Central memory CD8-positive, alpha-beta T cell (primary cell): ENCODE measurements at regions not wholly inside any gene's neighbourhood (a gene's known extent, or its start where the extent isn't known, plus 50 kb on each side); places are given as distances from the start of the nearest gene placed in this dataset.

Experiments
- ATAC-seq: fragments of 150-1000 bp; cut with Tn5 transposase; replicated peaks from 2 replicates; pipeline ENCODE4 v1.10.0; 2022; ENCODE audit warnings: mild to moderate bottlenecking, moderate FRiP score, moderate number of reproducible peaks; ENCODE audit not compliant: poor library complexity, severe bottlenecking; ENCODE audit errors: extremely low read depth
- DNase-seq, 2 donors: peaks; one replicate each; pipeline ENCODE4 v3.0.0; 2021; ENCODE audit warnings: low spot score in 2 of 2
- H3K27ac Mint-ChIP-seq: one replicate; pipeline ENCODE4 v1.8.0; 2022; ENCODE audit warnings: low read depth, mild to moderate bottlenecking, moderate library complexity, mixed read lengths
- H3K27me3 Mint-ChIP-seq: one replicate; pipeline ENCODE4 v1.8.0; 2022; ENCODE audit warnings: mixed read lengths
- H3K36me3 Mint-ChIP-seq: one replicate; pipeline ENCODE4 v1.8.0; 2022; ENCODE audit warnings: mild to moderate bottlenecking, moderate library complexity, mixed read lengths; ENCODE audit not compliant: insufficient read depth
- H3K4me1 Mint-ChIP-seq: one replicate; pipeline ENCODE4 v1.8.0; 2022; ENCODE audit warnings: mixed read lengths
- H3K4me3 Mint-ChIP-seq: one replicate; pipeline ENCODE4 v1.8.0; 2022; ENCODE audit warnings: mild to moderate bottlenecking, moderate library complexity, mixed read lengths
- H3K9me3 Mint-ChIP-seq: one replicate; pipeline ENCODE4 v1.8.0; 2022; ENCODE audit warnings: mixed read lengths

DNA sequence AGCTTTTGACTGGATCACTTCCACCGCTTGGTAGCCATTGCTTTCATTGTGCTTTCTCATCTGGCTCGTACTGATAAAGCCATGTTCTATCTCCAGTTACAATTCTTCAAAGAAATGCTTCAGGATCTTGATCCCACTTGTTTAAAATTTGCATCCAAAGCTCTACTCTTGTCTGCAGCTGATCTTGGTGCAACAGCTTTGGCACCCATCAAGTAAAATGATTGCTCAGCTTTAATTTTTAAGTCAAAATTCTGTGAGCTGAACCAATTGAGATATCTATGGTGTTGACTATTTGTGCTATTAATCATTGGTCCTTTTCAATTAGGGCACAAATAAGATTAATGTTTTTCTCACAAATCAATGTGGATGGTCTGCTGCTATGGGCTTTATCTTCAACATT, 54.8 kb upstream of the DUSP10 start:
- ATAC-seq, result no peak
- Mint-ChIP-seq H3K4me1 (peaks cover 38% of the 10 kb centered on the region), H3K27ac (no peak overlapping the region), H3K27me3 (no peaks in the 10 kb centered on the region), H3K36me3 (peaks cover 9% of the 10 kb centered on the region), H3K4me3 (no peak overlapping the region), H3K9me3 (no peaks in the 10 kb centered on the region)
- DNase-seq, result no peak

DNA sequence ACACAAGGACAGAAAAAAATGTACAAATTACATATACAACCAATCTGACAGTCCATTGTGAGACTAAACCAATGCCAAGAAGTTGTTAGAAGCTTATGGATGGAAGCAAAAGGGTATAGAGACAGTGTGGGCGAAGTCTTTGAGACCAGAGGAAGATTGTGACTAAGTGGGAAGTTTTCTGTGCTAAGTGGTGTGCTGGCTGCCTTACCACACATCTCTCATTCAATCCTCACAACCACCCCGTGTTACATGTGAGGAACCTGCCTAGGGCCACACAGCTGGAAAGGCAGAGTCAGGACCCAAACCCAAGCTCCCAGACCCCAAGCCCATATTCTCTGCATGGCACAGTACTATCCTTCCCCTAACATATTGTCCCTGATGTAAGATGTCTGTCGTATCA, 53.5 kb upstream of the DUSP10 start:
- Mint-ChIP-seq H3K36me3 (peaks cover 9% of the 10 kb centered on the region), H3K4me3 (no peak overlapping the region), H3K9me3 (no peaks in the 10 kb centered on the region), H3K4me1 (peaks cover 32% of the 10 kb centered on the region), H3K27me3 (no peaks in the 10 kb centered on the region), H3K27ac (peak overlapping the region; percentile 97)
- ATAC-seq, result no peak
- no peak for DNase-seq

DNA sequence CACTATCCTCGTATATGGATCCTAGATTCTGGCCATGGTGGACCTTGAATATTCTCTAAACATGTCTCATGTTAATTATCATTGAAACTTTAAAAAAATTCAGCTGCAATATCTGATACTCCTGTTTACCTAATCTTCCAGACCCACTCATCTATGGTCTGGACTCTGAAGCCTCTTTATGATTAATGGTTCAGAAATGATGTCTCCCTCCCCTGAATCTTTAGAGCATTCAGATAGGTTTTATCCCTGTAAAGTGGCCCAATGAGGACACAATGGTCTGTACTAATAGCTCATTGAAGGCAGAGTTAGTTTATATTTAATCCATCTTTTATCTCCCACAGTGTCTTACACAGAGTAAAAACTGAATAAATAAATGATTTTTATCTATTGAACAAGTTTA, 53.0 kb upstream of the DUSP10 start:
- Mint-ChIP-seq H3K27me3 (no peaks in the 10 kb centered on the region), H3K27ac (peak overlapping the region; percentile 97)

DNA sequence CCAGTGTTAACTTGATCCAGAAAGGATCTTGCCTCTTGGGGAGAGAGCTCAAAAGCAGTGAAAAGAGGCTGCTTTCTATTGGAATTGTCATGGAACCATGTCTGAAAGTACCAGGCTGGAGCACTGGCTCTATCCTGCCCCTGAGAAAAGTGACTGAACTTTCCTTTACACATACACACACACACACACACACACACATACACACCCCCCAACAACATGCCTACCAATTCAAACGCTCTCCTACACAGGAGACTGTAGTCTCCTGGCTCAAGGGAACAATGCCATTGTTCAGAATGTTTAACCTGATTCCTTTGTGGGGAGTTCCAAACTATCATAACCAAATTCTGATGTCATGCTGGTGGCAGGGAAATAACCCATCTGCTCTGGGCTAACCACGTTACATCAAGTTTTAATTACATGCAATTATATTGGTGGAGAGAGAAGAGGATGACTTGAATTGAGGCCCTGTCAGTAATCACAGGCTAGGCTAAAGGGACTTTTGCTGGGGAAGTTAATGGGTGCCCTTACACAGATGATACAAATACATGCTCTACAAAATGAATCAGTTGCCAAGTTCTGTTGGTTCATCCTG, 52.3 kb upstream of the DUSP10 start:
- H3K36me3 Mint-ChIP-seq, result peaks cover 9% of the 10 kb centered on the region
- H3K4me1 Mint-ChIP-seq, result peaks cover 32% of the 10 kb centered on the region
- peak overlapping the region; percentile 53 for H3K4me3 Mint-ChIP-seq
- H3K9me3 Mint-ChIP-seq, result no peaks in the 10 kb centered on the region
- H3K27me3 Mint-ChIP-seq, result no peaks in the 10 kb centered on the region
- H3K27ac Mint-ChIP-seq, result peak overlapping the region; percentile 97
- ATAC-seq, result peak; percentile 84
- DNase-seq, result peak in 1 of 2 donors; percentile 42

More for the DNA sequence above, 53.0 kb upstream of the DUSP10 start:
- ATAC-seq (no peak), DNase-seq (no peak)
- H3K36me3 Mint-ChIP-seq, result peaks cover 9% of the 10 kb centered on the region
- peaks cover 32% of the 10 kb centered on the region for H3K4me1 Mint-ChIP-seq
- no peaks in the 10 kb centered on the region for H3K9me3 Mint-ChIP-seq
- no peak overlapping the region for H3K4me3 Mint-ChIP-seq

DNA sequence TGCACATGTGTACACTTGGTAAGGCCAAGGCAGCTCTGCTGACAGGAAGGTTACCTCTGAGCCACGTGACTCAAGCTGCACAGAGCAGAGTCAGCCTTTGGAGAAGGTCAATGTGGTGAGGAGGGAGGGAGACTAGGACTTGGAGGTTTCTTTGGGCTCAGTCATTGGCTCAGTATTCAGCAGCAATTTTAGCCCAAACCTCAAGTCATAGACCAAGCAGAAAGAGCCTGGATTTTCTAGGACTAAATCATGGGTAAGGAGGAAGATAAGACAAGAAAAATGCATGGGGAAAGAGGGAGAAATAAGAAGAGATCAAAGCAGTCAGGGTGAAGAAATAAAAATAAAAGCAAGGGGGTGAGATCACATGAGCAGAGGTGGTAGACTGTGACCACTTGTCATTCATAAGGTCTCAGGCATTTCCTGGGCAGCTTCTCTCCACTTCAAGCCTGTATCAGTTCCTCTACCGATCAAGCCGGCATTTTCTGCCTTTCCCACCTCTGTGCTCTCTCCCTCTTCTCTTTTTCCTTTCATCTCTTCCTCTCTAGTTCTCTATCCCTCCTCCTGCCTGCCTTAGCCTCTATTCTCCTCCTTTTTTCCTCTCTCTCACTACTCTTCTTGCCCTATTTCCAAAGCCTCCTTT, 51.7 kb upstream of the DUSP10 start:
- DNase-seq (peak in 1 of 2 donors; percentile 42), ATAC-seq (peak; percentile 85)
- Mint-ChIP-seq H3K27ac (peak overlapping the region; percentile 97), H3K36me3 (peaks cover 9% of the 10 kb centered on the region), H3K9me3 (no peaks in the 10 kb centered on the region), H3K27me3 (no peaks in the 10 kb centered on the region), H3K4me3 (peak overlapping the region; percentile 53), H3K4me1 (peaks cover 32% of the 10 kb centered on the region)

DNA sequence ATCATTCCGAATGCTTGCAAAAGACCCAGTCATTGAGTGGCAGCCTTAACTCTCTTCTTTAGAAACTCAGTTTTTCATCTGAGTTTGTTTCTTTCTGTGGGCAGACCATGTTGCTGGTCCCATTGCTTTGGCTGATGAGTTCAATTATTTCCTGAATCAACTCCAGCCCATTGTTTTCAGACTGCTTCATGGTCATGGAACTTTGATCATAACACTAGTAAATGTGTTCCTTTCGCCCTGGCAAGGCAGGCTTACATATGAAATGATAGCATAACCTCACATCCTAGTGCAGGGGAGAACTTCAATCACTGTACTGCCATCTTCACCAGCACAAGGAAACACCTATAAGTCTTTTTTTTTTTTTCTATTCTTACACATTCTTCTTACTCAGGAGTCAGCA, 50.0 kb upstream of the DUSP10 start:
- Mint-ChIP-seq H3K36me3 (peaks cover 11% of the 10 kb centered on the region), H3K27me3 (no peaks in the 10 kb centered on the region), H3K4me1 (peaks cover 32% of the 10 kb centered on the region), H3K9me3 (no peaks in the 10 kb centered on the region), H3K4me3 (no peak overlapping the region), H3K27ac (peak overlapping the region; percentile 97)
- ATAC-seq, result no peak
- no peak for DNase-seq
